ENCODE measurements at regions not wholly inside any gene's neighbourhood (a gene's known extent, or its start where the extent isn't known, plus 50 kb on each side); places are given as distances from the start of the nearest gene placed in this dataset.

- DNase-seq (ENCODE audit: low spot score) = peak; percentile 90
Observed at GRCh38 chr16:85173981-85174751, 61.9 kb upstream of the CIBAR2 start.

GRCh38 chr16:85174871-85175723, 62.8 kb upstream of the CIBAR2 start:
- DNase-seq (ENCODE audit: low spot score) = peak; percentile 37

DNA sequence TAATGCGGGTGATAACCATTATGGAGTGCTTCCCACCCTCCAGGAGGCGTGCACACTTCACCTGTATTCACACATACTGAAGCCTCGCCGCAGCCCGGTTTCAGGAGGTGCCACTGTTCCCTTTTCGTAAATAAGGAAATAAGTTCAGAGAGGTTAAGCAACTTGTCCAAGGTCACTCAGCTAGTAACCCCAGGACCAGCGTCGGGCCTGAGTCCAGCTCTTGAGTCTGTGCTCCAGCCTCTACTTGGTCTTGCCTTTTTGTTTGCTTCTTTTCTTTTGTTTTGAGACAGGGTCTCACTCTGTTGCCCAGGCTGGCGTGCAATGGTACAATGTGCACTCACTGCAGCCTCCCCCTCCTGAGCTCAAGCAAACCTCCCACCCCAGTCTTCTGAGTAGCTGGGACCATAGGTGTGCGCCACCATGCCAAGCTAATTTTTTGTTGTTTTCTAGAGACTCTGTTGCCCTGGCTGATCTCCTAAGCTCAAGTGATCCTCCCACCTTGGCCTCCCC, 63.5 kb upstream of the CIBAR2 start:
- DNase-seq (ENCODE audit: low spot score) = no peak

- DNase-seq (ENCODE audit: low spot score) = no peak
Observed at GRCh38 chr16:85176541-85177447, 64.5 kb upstream of the CIBAR2 start.

DNA sequence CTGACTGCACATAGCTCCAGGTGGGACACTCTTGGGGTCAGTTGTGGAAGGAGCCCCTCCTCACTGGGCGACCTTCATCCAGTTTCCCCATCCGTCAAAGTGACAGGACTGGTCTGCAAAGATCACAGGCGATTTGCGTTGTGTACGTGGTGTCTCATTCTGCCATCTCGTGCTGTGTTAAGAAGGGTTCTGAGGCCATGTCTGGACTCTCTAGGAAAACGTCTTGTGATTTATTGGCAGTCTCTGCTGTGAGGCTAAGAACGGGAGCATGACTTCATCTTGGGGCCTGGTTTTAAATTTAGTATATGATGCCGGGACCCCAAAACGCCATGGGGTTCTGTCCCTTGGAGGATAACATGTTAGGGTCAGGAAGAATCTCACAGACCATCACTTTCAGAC, 65.2 kb upstream of the CIBAR2 start:
- no peak for DNase-seq (ENCODE audit: low spot score)

DNA sequence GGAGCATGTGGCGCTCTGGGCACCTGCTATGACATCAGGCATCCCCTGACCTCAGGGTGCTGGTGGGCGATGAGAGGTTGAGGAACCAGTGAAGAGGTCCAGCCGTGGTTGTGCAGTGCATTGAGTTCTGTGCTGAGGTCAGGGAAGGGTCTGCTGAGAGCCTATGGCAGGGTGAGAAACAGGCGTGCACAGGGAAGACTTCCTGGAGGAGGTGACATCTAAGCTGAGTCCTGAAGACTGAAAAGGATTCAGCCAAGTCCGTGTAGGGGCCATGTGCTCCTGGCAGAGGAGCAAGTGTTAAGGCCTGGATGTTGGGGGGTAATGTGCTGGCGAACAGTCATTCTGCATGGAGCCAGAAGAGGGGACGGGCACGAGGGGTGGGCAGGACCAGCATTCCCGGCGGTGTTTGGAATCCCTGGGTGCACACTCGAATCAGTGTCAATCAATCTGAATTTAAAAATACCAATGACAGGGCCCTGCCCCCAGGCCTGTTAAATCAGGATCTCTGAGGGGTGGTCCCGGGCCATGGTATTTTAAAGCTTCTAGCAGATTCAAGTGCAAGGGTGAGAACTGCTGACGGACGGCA, 65.8 kb upstream of the CIBAR2 start:
- no peak for DNase-seq (ENCODE audit: low spot score)

- DNase-seq (ENCODE audit: low spot score) = no peak
Observed at GRCh38 chr16:85178596-85178995, 66.3 kb upstream of the CIBAR2 start.

DNA sequence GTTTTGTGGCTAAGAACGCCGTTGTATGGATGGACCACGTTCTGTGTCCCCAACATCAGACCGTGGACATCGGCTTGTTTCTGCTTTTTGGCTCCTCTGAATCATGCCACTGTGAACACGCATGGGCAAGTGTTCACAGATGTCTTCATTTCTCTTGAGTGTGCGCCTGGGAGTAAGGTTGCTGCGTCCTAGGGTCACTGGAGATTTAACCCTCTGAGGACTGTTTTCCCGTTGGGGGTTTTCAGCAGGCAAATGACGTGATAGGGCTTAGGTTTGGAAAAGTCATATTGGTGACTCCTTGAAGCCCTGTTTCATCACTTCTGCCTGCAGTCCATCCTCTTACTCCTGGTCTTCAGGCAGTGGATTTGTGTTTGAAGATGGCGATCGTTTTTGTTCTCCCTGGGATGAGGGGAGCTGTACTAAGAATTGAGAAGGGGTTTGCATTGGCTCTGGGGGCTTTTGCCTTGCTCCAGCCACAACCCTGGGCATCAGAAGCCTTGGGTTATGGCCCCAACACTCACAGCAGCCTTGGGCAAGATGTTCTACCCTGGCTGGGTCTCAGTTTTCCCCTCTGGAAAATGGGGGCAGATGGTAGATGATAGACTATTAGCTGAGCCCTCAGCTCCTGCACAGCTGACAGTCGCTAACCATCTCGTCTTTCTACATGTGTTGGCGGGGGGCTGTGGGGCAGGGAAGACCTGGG, 67.2 kb upstream of the CIBAR2 start:
- no peak for DNase-seq (ENCODE audit: low spot score)

DNA sequence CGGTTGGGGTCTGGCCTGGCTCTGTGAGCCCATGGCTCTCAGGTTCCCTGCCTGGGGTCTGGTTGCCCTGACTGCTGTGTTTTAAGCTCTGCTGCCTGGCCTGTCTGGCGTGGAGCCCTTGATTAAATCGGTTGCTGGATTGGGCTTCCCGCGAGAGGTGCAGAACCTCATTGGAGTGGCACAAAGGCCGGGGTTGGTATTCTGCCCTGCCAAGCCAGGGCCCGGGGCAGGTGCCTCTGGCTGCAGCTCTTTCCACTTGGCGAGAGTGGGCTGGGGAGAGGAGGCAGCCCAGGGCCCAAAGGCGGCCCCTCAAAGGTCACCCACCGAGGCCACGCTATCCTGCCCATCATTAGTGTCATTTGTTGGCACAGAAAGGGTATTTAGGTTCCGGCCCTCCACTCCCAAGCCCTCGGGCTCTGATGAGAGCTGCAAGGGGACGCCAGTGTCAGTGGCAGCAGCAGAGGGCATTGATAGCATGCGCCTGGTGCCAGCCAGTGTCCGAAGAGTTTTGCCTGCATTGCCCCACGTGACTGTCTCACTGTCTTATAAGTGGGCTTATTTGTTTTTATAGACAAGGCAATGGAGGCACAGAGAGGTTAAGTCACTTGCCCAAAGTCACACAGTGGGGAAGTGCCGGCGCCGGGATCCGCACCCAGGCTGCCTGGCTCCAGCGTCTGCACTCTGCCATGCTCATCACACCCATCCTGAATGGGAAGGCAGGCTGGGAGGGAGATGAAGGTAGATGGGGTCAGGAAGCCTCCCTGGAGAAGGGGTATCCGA, 68.0 kb upstream of the CIBAR2 start:
- no peak for DNase-seq (ENCODE audit: low spot score)

DNA sequence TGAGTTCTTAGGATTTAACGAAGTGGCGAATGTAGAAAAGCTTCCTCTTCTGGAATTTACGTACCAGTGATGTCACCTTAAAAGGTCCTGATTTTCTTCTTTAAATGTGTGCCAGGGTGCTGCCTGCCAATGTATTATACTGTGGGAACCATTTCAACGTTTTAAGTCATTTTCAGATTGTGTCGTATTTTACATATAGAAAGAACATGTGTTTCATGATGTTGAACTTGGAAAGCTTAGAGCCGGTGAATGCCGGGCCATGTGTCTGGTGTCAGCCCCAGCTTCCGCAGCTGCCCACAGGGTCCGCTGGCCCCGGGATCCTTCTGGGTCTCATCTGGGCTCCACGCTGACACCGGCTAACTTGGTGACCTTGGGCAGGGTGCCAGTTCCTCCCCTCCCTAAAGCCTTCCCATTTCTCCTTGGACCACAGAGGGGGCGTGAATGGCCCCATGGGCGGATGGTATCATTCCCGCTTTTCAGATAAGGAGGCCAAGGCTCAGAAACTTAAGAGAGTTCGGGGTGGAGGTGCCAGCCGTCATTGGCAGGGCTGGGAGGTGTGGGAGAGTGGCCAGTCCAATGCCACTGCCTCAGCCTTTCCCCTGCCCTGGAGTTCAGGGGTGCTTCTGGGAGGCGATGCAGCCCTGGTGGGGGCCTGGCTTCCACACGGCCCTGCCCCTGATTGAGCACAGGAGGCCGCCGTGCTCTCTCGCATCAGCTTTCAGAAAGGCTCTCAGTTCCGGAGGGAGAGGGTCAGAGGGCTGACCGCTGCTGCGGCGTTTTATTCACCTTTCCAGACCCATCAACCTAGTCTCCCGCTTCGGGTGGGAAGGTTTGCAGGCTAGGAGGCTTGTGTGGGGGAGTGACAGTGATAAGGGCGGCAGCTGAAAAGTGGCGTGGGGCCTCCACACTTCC, 68.8 kb upstream of the CIBAR2 start:
- DNase-seq (ENCODE audit: low spot score) = no peak

GRCh38 chr16:85181739-85182129, 69.5 kb upstream of the CIBAR2 start:
- no peak for DNase-seq (ENCODE audit: low spot score)

- DNase-seq (ENCODE audit: low spot score) = no peak
Observed at GRCh38 chr16:85182286-85182685, 70.0 kb upstream of the CIBAR2 start.

DNA sequence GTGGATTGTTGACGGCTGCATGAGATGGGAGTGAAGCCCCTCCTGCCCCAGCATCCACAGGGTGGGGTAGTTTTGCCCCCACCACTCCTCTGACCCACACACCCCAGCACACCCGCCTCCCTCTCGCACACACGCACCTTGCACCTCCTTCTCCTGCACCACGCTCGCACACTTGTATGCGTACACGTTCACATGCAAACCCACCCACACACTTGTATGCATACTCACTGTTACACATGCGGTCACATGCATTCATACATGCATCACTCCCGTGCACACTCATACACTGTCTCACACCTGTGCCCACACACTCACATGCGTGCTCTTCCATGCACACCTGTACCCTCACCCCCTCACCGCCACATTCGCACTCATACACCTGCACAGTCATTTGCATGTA, 70.5 kb upstream of the CIBAR2 start:
- no peak for DNase-seq (ENCODE audit: low spot score)

- no peak for DNase-seq (ENCODE audit: low spot score)
Observed at GRCh38 chr16:85183564-85183963, 71.3 kb upstream of the CIBAR2 start.

DNA sequence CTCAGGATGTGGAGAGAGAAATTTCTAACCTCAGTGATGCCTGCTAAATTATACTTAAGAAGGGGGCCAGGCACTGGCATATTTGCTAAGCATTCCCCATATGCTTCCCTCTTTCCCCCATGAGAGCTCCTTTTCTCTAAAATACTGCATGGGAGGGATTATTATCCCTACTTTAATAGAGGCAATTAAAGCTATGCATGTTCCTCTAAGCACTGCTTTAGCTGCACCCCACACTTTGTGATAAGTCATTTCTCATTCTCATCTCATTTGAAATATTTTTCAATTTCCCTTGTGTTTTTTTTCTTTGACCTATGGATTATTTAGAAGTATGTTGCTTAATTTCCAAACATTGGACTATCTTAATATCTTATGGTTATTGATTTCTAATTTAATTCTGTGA, 72.1 kb upstream of the CIBAR2 start:
- DNase-seq (ENCODE audit: low spot score) = no peak

- no peak for DNase-seq (ENCODE audit: low spot score)
Observed at GRCh38 chr16:85185303-85186100, 73.2 kb upstream of the CIBAR2 start.

- peak; percentile 80 for DNase-seq (ENCODE audit: low spot score)
Observed at GRCh38 chr16:85187002-85187401, 74.7 kb upstream of the CIBAR2 start.

- DNase-seq (ENCODE audit: low spot score) = no peak
Observed at GRCh38 chr16:85187447-85187846, 75.2 kb upstream of the CIBAR2 start.

All from GM03348 (cell line).